Kidney glomerular epithelial cell (primary cell): ENCODE measurements at regions not wholly inside any gene's neighbourhood (a gene's known extent, or its start where the extent isn't known, plus 50 kb on each side); places are given as distances from the start of the nearest gene placed in this dataset.
"Not testable (repeated sequence)": the region's sequence is repeated elsewhere in the genome, so short reads cannot be mapped to it uniquely, and the experiment has no call there.

ENCODE experiments used
- DNase-seq: peaks from one replicate; lab custom pipeline; 2025; lab: John Stamatoyannopoulos, UW

GRCh38 chr18:60319129-60319528, 53.4 kb downstream of the MC4R start:
- DNase-seq = no peak

- no peak for DNase-seq
Observed at GRCh38 chr18:60311676-60312360, 60.8 kb downstream of the MC4R start.

- DNase-seq = peak; percentile 39
Observed at GRCh38 chr18:60295674-60296073, 76.9 kb downstream of the MC4R start.

- no peak for DNase-seq
Observed at GRCh38 chr18:60292186-60292585, 80.4 kb downstream of the MC4R start.

- DNase-seq = no peak
Observed at GRCh38 chr18:60279391-60279790, 93.2 kb downstream of the MC4R start.

- DNase-seq = no peak
Observed at GRCh38 chr18:60277855-60278480, 94.6 kb downstream of the MC4R start.

GRCh38 chr18:60267391-60268058, 105.0 kb downstream of the MC4R start:
- DNase-seq = no peak

- no peak for DNase-seq
Observed at GRCh38 chr18:60266558-60266957, 106.0 kb downstream of the MC4R start.

- DNase-seq = no peak
Observed at GRCh38 chr18:60259052-60259681, 113.4 kb downstream of the MC4R start.

GRCh38 chr18:60249388-60249787, 123.2 kb downstream of the MC4R start:
- DNase-seq = no peak

GRCh38 chr18:60248336-60249330, 123.9 kb downstream of the MC4R start:
- no peak for DNase-seq

- DNase-seq = no peak
Observed at GRCh38 chr18:60247103-60247502, 125.5 kb downstream of the MC4R start.

GRCh38 chr18:60246606-60247005, 126.0 kb downstream of the MC4R start:
- no peak for DNase-seq

- no peak for DNase-seq
Observed at GRCh38 chr18:60245096-60245495, 127.5 kb downstream of the MC4R start.

GRCh38 chr18:60239024-60239710, 133.4 kb downstream of the MC4R start:
- not testable (repeated sequence) for DNase-seq

GRCh38 chr18:60235164-60235563, 137.4 kb downstream of the MC4R start:
- no peak for DNase-seq

- peak; percentile 40 for DNase-seq
Observed at GRCh38 chr18:60232541-60232940, 140.0 kb downstream of the MC4R start.

- no peak for DNase-seq
Observed at GRCh38 chr18:60228609-60229595, 143.7 kb downstream of the MC4R start.

- no peak for DNase-seq
Observed at GRCh38 chr18:60215432-60215831, 157.1 kb downstream of the MC4R start.

- no peak for DNase-seq
Observed at GRCh38 chr18:60209042-60209441, 163.5 kb downstream of the MC4R start.
